ENCODE measurements at regions not wholly inside any gene's neighbourhood (a gene's known extent, or its start where the extent isn't known, plus 50 kb on each side); places are given as distances from the start of the nearest gene placed in this dataset.

DNA sequence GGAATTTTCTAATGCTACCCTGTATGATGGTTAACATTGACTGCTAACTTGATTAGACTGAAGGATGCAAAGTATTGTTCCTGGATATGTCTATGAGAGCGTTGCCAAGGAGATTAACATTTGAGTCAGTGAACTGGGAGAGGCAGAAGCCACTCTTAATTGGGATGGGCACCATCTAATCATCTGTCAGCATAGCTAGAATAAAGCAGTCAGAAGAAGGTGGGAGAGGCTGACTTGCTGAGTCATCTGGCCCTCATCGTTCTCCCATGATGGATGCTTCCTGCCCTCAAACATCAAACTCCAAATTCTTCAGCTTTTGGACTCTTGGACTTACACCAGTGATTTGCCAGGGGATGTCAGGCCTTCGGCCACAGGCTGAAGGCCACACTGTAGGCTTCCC is 878.5 kb downstream of the PCDH7 start:
- H2AFZ ChIP-seq (ENCODE audit: low read length), result no peak overlapping the region
- H2AK5ac ChIP-seq (ENCODE audit: insufficient read length, low read length), result no peak overlapping the region
- H3K23me2 ChIP-seq (ENCODE audit: insufficient read length, low read depth, low read length, poor library complexity, severe bottlenecking), result no peaks in the 10 kb centered on the region
- H3K4ac ChIP-seq (ENCODE audit: low read depth, low read length), result no peak overlapping the region
- H2BK15ac ChIP-seq (ENCODE audit: low read depth, low read length), result no peak overlapping the region
- H3K9me3 ChIP-seq (ENCODE audit: control insufficient read depth, low read depth, low read length), result no peaks in the 10 kb centered on the region
- Mint-ChIP-seq H3K36me3 (ENCODE audit: insufficient read depth in 1 of 3, low read depth in 3 of 3) (no peaks in the 10 kb centered on the region), H3K9me3 (no peaks in the 10 kb centered on the region), H3K4me1 (peaks cover 3 to 10% of the 10 kb centered on the region in 2 experiments; a peak in 3 of 4 replicates), H3K27ac (peak overlapping the region in 1 of 3 experiments; percentile 44; a peak in 1 of 7 replicates), H3K27me3 (ENCODE audit: low read depth) (no peaks in the 10 kb centered on the region), H3K4me3 (no peak overlapping the region)
- no peak overlapping the region for H2BK20ac ChIP-seq (ENCODE audit: low read depth, low read length, poor library complexity, severe bottlenecking)
- no peak overlapping the region for H3K4me2 ChIP-seq (ENCODE audit: insufficient read depth, insufficient read length, low read length)
- no peak overlapping the region for H4K8ac ChIP-seq (replicated peaks; ENCODE audit: insufficient read length, low read depth, low read length)
- no peaks in the 10 kb centered on the region for H3K79me2 ChIP-seq (ENCODE audit: insufficient read depth, low read length)
- H3K18ac ChIP-seq (ENCODE audit: insufficient read length, low read depth, low read length), result no peak overlapping the region
- DNase-seq, result no peak
- no peak overlapping the region for H3K14ac ChIP-seq (ENCODE audit: insufficient read depth, low read length)
- no peak overlapping the region for H2BK120ac ChIP-seq (ENCODE audit: low read depth, low read length, poor library complexity, severe bottlenecking)
- no peak overlapping the region for H4K5ac ChIP-seq (ENCODE audit: insufficient read length, low read depth, low read length)
- H3K27me3 ChIP-seq (ENCODE audit: insufficient read depth, low read length), result no peaks in the 10 kb centered on the region
- H2BK5ac ChIP-seq (ENCODE audit: insufficient read length, low read length), result no peak overlapping the region
- no peak overlapping the region for H4K91ac ChIP-seq (ENCODE audit: insufficient read length, low read depth, low read length)
- H3T11ph ChIP-seq (ENCODE audit: low read length), result no peak overlapping the region
- no peak overlapping the region for H3K27ac ChIP-seq (ENCODE audit: insufficient read length, low read depth, low read length)
- no peak overlapping the region for H2BK12ac ChIP-seq (ENCODE audit: insufficient read length, low read depth, low read length)
- peaks cover 2% of the 10 kb centered on the region; the same call in 1 of the 2 replicates for H3K4me1 ChIP-seq (ENCODE audit: insufficient read depth, low read length)
- H3K79me1 ChIP-seq (ENCODE audit: insufficient read depth, low read depth, low read length, poor library complexity, severe bottlenecking), result no peaks in the 10 kb centered on the region
- WGBS (ENCODE audit: extremely low coverage, insufficient read length, low lambda C conversion rate), result no CpG with 5 or more reads among the region's 3 CpGs
- no peaks in the 10 kb centered on the region for H4K20me1 ChIP-seq (ENCODE audit: control insufficient read depth, insufficient read depth, insufficient read length)
- no peak overlapping the region for H3K56ac ChIP-seq (ENCODE audit: insufficient read length, low read depth, low read length)
- TF ChIP-seq, protein P1, sequence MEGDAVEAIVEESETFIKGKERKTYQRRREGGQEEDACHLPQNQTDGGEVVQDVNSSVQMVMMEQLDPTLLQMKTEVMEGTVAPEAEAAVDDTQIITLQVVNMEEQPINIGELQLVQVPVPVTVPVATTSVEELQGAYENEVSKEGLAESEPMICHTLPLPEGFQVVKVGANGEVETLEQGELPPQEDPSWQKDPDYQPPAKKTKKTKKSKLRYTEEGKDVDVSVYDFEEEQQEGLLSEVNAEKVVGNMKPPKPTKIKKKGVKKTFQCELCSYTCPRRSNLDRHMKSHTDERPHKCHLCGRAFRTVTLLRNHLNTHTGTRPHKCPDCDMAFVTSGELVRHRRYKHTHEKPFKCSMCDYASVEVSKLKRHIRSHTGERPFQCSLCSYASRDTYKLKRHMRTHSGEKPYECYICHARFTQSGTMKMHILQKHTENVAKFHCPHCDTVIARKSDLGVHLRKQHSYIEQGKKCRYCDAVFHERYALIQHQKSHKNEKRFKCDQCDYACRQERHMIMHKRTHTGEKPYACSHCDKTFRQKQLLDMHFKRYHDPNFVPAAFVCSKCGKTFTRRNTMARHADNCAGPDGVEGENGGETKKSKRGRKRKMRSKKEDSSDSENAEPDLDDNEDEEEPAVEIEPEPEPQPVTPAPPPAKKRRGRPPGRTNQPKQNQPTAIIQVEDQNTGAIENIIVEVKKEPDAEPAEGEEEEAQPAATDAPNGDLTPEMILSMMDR (conservative IDR thresholded peaks at IDR 0.05), result no peak
- no peak overlapping the region for H3K23ac ChIP-seq (ENCODE audit: insufficient read length, low read depth, low read length)
- H3K9ac ChIP-seq (ENCODE audit: extremely low read depth, insufficient read length, low read length), result no peak overlapping the region

Measured in H9 (cell line).